Calu3 (cell line): ENCODE measurements at regions not wholly inside any gene's neighbourhood (a gene's known extent, or its start where the extent isn't known, plus 50 kb on each side); places are given as distances from the start of the nearest gene placed in this dataset.

ENCODE experiments used
- BruUV-seq: library from RNA; stranded (reverse); fragments of 400-500 nt; replicated peaks from 2 replicates; lab custom pipeline; 2021; lab: Mats Ljungman, UMichigan
- CTCF ChIA-PET: fragments of 300-600 bp; sonication (Branson Sonifier 250); formaldehyde crosslinking; loops from one replicate; lab custom pipeline; 2022; ENCODE audit warnings: antibody characterized with exemption; lab: Charles Lee
- DNase-seq: peaks from one replicate; pipeline ENCODE4 v3.0.0; 2022
- H3K27ac Mint-ChIP-seq: one replicate; pipeline ENCODE4 v1.8.0; 2022; ENCODE audit warnings: mixed read lengths; ENCODE audit not compliant: unreplicated experiment
- H3K27me3 Mint-ChIP-seq: one replicate; pipeline ENCODE4 v1.8.0; 2022; ENCODE audit warnings: mixed read lengths; ENCODE audit not compliant: unreplicated experiment
- H3K36me3 Mint-ChIP-seq: one replicate; pipeline ENCODE4 v1.8.0; 2022; ENCODE audit warnings: mild to moderate bottlenecking, moderate library complexity, mixed read lengths; ENCODE audit not compliant: insufficient read depth, unreplicated experiment
- H3K4me1 Mint-ChIP-seq: one replicate; pipeline ENCODE4 v1.8.0; 2022; ENCODE audit warnings: mild to moderate bottlenecking, low read depth, mixed read lengths; ENCODE audit not compliant: unreplicated experiment
- H3K4me3 Mint-ChIP-seq: one replicate; pipeline ENCODE4 v1.8.0; 2022; ENCODE audit warnings: mild to moderate bottlenecking, low read depth, moderate library complexity, mixed read lengths; ENCODE audit not compliant: unreplicated experiment
- H3K9me3 Mint-ChIP-seq: one replicate; pipeline ENCODE4 v1.8.0; 2022; ENCODE audit warnings: low read depth, mixed read lengths; ENCODE audit not compliant: unreplicated experiment
- CTCF ChIP-seq: fragments of 200-600 bp; IDR thresholded peaks from one replicate; pipeline ENCODE4 v1.8.0; 2022; ENCODE audit warnings: antibody characterized with exemption; ENCODE audit not compliant: unreplicated experiment
- intact Hi-C: fragments of 100-400 bp; cut with micrococcal nuclease; formaldehyde crosslinking; loops from one replicate; pipeline ENCODE4 v1.10.0; 2022; ENCODE audit not compliant: unreplicated experiment

GRCh38 chr7:131633342-131633843 lies 77.0 kb upstream of the PODXL start:
- Mint-ChIP-seq H3K27me3 (peaks cover 10% of the 10 kb centered on the region), H3K4me1 (peaks cover 9% of the 10 kb centered on the region), H3K4me3 (no peak overlapping the region), H3K27ac (no peak overlapping the region), H3K36me3 (no peaks in the 10 kb centered on the region), H3K9me3 (no peaks in the 10 kb centered on the region)
- CTCF ChIA-PET, result no interaction called here
- intact Hi-C loops, result no loop called here
- TF ChIP-seq CTCF, result no peak
- BruUV-seq, result no TSS peak
- no peak for DNase-seq

- Mint-ChIP-seq H3K27me3 (no peaks in the 10 kb centered on the region), H3K4me3 (no peak overlapping the region), H3K9me3 (no peaks in the 10 kb centered on the region), H3K27ac (no peak overlapping the region), H3K36me3 (no peaks in the 10 kb centered on the region), H3K4me1 (peaks cover 9% of the 10 kb centered on the region)
- BruUV-seq, result no TSS peak
- intact Hi-C loops, result no loop called here
- DNase-seq, result no peak
- CTCF ChIA-PET, result no interaction called here
- no peak for TF ChIP-seq CTCF
Observed at GRCh38 chr7:131630427-131630826, 74.0 kb upstream of the PODXL start.

GRCh38 chr7:131629217-131629882 lies 72.9 kb upstream of the PODXL start:
- CTCF ChIA-PET, result interaction anchor here (0.6 kb wide), 1 partner anchor 17 kb away, joined by 3 read pairs; no protein-coding TSS in a partner anchor
- Mint-ChIP-seq H3K4me1 (peaks cover 9% of the 10 kb centered on the region), H3K36me3 (no peaks in the 10 kb centered on the region), H3K27ac (no peak overlapping the region), H3K4me3 (no peak overlapping the region), H3K27me3 (no peaks in the 10 kb centered on the region), H3K9me3 (no peaks in the 10 kb centered on the region)
- intact Hi-C loops, result no loop called here
- no TSS peak for BruUV-seq
- no peak for TF ChIP-seq CTCF
- peak; percentile 28 for DNase-seq

- intact Hi-C loops, result no loop called here
Observed at GRCh38 chr7:131628634-131629033, 72.2 kb upstream of the PODXL start.

More at GRCh38 chr7:131628634-131629033, 72.2 kb upstream of the PODXL start:
- TF ChIP-seq CTCF, result no peak
- Mint-ChIP-seq H3K27ac (no peak overlapping the region), H3K36me3 (no peaks in the 10 kb centered on the region), H3K27me3 (no peaks in the 10 kb centered on the region), H3K4me3 (no peak overlapping the region), H3K4me1 (peaks cover 9% of the 10 kb centered on the region), H3K9me3 (no peaks in the 10 kb centered on the region)
- CTCF ChIA-PET, result no interaction called here
- no peak for DNase-seq
- BruUV-seq, result no TSS peak
